ENCODE measurements at regions not wholly inside any gene's neighbourhood (a gene's known extent, or its start where the extent isn't known, plus 50 kb on each side); places are given as distances from the start of the nearest gene placed in this dataset.
A peak's percentile ranks its signal among the peaks of the same experiment; 100 is the strongest.
"Not testable (repeated sequence)": the region's sequence is repeated elsewhere in the genome, so short reads cannot be mapped to it uniquely, and the experiment has no call there.

DNA sequence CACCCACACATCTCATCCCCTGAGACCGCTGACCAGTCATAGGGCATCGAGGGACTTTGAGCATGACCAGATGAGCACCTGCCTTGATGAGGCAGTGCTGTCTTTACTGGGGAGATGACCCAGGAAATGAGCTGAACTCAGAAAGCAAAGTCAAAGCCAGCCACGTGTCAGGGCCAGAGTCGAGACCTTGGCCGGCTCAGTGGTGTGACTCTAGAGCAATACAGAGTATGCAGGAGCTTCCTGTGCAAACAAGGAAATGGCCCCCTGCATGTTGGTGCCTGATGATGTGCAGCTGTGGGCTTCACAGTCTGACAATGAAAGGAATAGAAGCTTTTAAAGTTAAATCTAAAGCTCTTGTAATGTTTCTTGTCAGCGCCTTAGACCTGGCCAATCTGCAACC, 332.9 kb downstream of the PCNX1 start:
- DNase-seq (ENCODE audit: low read depth) = no peak

DNA sequence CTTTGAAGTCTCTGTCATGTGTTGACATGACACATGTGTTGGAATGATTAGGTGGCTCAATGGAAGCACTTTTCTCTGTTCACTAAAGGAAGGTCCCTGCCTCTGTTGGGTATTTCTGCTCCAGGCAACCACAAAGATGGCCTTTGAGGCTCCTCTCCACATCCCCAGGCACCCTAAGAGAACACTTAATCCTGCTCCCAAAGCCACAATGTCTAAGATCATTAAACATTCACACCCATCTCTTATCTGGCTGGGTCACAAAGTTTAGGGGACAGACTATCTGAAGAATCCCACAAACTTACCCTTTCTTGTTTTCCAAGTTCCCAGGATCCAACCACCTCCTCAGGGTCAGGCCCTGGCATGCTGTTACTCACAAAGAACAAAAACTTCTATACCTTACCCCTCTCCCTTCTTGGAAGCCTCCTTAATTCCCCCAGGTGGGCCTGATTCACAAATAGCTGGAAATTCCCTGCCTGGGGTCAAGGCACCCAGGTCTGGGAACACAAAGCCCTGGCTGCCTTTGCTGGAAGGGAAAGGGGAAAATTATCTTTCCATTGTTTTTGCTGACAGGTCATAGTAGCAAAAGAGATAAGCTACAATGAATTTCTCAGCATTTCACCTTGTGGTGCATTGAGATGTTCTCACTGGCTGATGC, 333.7 kb downstream of the PCNX1 start:
- no peak for DNase-seq (ENCODE audit: low read depth)

DNA sequence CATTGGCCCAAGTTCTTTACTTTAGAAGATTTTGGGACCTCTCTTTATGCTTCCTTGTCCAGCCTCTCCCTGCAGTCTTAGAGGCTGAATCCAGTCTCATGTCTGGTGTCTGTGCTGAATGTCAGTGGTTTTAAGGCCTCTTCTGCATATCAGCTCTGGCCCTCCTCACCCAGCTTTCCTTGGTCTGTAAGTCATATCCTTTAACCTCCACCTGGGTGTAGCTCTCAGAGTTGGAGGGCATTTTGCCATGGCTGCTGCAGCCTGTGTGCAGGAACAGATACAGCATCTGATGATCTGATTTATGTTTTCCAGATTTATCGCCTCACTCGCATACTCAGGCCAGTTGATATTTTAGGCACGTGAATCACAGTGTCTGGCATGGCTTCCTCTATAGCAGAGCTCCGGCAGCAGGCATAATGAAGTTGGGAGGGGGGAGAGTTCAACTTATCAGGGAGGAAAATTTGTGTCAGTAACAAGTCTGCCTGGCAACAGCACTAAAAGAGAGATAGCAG, 335.0 kb downstream of the PCNX1 start:
- no peak for DNase-seq (ENCODE audit: low read depth)

DNA sequence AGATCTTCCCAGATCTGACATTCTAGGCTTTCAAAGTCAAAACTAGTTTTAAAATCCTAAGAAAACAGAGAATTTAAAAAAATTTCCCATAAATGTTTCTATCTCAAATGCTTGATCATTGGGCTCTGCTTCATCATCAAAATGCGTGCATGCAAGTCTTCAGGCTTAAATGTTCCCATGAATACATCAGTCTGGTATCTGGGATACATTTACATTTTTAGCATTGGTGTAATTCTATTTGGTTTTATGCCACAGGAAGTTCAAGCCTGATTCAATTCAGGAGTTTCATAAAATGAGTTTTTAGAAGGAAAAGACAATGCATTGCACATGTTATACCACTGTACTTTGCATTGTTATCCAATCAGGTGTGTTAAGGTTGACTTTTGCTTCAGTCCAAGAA, 336.4 kb downstream of the PCNX1 start:
- no peak for DNase-seq (ENCODE audit: low read depth)

DNA sequence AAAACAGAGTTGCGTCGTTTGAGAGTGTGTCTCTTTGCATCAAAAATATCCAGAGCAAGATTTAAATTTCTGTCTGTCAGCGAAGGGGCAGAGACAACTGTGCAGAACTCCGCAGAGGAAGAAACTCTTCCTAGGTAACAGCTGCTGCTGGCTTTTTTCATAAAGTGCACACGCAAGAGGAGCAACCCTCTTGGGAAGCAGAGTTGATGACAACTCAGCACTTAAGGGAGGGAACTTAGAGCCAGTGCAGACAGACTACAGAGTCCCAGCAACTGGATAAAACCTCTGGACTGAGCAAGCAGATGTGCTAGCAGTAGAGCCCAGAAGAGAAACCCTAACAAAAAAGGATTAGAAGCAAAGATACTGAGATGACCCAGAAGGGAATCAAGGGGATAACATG, 337.1 kb downstream of the PCNX1 start:
- no peak for DNase-seq (ENCODE audit: low read depth)

DNA sequence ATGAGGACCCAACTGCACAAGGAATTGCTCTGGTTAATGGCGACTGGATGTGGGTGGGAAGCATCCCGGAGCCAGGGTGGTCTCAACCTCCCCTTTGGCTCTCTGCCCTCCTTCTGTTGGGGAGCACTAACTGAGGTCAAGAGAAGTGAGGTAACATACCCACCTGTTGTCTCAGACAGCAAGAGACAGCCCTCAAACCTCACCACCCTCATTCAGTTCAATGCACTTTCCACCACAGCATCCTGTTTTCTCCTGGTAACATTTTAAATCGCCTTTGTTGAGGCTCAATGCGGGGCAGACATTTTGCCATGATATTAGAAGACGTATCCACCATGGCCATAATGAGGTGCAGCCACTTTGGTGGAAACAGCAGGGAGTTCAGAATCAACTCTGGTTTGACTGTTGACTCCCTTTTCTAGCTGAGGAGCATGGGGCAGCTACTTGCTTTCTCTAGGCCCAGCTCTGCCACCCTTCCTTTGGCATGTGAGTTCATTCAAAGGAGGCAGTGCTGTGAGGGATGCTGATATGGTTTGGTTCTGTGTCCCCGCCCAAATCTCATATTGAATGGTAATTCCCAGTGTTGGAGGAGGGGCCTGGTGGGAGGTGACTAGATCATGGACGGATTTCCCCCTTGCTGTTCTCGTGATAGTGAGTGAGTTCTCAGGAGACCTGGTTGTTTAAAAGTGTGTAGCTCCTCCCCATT, 338.6 kb downstream of the PCNX1 start:
- no peak for DNase-seq (ENCODE audit: low read depth)

DNA sequence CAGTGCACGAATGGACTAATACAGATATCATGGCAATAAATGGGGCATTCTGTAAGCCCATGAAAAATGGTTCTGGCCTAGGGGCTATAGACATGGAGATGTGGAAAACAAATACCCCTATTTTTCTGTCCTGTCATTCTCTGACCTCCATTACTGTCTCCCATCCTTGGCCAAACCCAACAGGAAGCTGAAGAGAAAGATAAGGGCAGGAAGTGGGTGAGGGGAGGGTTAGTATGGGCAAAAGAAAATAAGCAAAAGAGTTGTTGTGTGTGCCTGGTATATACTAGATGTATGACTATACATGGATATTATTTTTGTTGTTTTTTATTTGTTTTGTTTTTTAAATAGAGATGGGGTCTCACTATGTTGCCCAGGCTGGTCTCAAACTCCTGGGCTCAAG, 339.3 kb downstream of the PCNX1 start:
- DNase-seq (ENCODE audit: low read depth) = no peak

DNA sequence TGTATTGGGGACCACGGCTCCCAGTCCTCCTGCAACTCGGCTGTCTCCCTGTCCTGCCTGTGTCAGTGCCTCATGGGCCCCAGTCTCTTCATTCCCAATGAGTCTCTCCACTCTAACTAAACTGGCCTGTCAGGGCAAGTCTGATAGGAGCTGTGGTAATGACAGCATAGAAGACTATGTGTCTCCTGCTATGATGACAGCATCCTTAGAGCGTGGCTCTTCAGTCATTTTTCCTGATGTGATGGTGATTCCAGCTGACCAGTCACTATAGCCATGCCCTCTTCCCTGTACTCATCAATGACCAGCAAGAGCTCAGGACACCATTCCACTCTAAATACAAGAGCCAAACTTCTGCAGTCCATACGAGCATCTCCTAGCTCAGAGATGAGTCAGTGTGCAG, 339.8 kb downstream of the PCNX1 start:
- no peak for DNase-seq (ENCODE audit: low read depth)

DNA sequence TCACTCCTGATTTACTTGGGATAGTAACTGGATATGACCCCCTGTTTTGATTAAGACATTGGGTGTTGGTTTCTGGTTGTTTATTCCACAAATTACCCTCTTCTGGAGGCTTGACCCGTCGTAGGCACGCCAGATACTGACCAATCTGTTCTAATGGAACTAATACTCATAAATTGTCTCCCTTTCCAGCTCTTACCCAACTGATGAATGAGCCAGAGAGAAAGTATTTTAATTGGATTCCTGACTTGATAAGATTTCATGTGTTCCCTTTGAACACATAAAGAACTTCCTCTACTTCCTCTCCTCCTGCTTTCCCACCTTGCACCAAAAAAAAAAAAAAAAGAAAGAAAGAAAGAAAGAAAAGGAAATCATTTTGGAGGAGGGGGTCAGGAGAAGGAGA, 340.9 kb downstream of the PCNX1 start:
- DNase-seq (ENCODE audit: low read depth) = peak; percentile 62

DNA sequence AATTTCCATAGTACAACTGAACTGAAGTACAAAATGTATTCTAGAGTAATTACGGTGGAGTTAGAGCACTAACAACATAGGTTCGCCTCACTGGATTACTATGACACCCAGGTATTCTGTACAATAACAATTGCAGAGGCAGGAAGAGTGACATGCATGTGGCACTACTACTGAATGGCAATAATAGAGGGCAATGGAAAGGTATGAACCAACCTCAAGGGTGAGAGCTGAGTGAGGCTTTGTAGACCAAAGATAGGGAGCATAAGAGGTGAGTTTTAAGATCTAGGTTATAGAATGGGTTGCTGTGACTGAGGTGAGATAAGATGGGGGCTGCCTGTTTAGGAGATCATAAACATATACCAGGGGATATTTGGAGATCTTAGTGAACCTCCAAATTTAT, 343.1 kb downstream of the PCNX1 start:
- no peak for DNase-seq (ENCODE audit: low read depth)

DNA sequence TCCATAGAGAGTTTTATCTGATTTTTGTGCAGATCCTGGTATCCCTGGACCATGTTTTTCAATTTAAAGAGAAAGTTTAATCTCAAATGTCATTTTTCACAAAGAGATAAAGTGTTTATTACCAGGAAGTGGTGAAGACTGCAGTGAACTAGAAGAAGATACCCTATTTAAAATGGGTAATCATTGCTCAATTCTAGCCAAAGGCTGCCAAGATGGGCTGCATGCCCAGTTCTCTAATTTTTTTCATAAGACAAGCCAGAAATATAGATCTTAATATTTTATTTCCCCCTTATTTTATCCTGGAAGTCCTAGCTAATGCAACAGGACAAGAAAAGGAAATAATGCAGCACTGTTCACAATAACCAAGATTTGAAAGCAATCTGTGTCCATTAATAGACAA, 343.5 kb downstream of the PCNX1 start:
- no peak for DNase-seq (ENCODE audit: low read depth)

DNA sequence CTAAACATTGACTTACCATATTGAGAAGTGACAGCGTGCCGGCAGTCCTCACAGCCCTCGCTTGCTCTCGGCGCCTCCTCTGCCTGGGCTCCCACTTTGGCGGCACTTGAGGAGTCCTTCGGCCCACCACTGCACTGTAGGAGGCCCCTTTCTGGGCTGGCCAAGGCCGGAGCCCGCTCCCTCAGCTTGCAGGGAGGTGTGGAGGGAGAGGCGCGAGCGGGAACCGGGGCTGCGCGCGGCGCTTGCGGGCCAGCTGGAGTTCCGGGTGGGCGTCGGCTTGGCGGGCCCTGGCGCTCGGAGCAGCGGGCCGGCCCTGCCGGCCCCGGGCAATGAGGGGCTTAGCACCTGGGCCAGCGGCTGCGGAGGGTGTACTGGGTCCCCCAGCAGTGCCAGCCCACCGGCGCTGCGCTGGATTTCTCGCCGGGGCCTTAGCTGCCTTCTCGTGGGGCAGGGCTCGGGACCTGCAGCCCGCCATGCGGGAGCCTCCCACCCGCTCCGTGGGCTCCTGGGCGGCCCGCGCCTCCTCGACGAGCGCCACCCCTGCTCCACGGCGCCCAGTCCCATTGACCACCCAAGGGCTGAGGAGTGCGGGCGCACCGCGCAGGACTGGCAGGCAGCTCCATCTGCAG, 346.9 kb downstream of the PCNX1 start:
- DNase-seq (ENCODE audit: low read depth) = not testable (repeated sequence)

DNA sequence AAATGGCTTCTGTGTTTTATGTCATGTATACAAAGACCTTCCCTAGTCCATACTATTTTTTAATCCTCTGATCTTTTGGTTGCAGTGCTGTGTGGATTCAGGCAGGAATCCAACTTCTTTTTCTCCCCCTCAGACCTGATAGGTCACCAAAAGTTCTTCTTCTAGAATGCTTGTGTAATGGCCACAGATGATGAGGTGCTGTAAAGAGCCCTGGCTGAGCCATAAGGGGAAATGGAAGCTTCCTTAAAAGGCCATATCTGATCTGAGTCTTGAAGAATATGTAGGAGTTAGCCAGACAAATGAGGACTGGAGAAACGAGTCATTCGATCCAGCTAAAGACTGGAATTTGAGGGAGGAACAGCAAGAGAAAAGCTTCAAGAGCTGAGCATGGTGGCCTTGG, 353.9 kb downstream of the PCNX1 start:
- DNase-seq (ENCODE audit: low read depth) = no peak

DNA sequence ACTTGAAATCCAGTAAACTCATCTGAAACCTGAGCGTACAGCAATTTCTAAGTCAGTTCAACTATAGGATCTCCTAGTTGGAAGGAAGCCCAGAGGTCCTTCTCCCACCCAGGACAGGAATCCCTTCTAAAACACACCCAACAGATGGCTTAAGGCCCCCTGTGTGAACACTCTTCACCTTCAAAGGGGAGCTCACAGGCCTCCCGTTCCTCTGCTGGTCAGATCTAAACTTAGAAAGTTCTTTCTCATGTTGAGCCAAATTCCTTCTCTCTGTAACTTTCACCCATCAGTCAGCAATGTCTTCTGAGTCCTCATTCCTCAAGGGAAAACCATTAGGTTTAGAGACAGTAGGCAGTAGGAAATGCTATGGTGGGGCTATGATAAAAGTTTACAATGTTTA, 355.2 kb downstream of the PCNX1 start:
- no peak for DNase-seq (ENCODE audit: low read depth)

DNA sequence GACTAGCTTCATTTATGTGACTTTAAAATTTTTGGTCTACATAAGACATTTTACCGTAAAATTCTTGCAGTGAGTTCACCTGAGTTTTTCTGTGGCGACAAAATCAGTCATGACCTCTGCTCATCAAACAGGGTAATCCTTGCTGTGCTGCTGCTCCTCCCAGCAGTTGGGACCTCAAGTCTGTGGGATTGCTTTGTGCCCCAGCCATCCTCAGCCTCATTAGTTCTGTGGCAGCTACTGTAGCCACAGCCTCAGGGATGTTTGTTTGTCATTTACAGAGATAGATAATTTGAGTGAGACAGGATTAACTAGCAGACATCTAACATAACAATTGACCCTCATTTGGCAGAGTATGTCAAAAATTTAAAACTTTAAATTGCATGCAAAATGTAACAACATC, 357.0 kb downstream of the PCNX1 start:
- no peak for DNase-seq (ENCODE audit: low read depth)

DNA sequence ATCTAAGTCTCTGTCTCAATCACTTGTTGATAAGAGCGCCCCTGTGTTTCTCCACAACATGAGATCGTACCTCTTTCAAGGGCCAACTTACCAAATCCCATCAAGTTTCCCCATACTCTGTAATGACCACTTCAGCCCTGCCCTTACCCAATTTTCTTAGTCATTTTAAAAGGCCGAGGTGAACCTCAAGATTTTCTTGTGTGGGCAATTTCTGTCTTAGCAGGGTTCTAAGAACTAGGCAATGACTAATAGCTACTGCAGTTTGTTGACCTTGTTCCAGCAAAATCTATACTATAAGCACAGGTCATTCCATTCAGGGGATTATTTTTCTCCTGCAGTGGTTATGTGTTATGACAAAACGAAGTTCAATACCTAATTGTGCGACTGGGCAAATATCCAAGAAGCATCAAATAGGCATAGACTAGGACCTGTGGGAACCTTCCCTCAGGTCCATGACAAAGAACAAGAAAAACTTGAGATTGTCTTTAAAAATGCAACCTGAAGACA, 359.8 kb downstream of the PCNX1 start:
- DNase-seq (ENCODE audit: low read depth) = peak; percentile 43

DNA sequence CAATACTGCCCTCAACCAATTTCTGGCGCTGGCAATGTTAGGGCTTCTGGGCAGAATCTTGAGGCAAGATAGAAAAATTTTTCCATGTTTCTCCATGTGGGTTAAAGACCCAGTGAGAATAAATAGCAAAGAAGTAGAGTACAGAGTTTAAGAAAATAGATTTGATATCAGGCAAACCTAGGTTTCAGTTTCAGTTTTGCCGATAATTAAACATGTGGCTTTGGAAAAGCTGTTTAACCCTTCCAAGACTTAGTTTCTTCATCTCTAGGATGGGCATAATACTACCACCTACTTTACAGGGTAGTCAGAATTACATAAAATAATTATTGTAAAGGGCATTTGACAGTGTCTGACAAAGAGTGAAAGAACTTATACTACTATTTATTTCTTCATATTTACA, 360.4 kb downstream of the PCNX1 start:
- peak; percentile 19 for DNase-seq (ENCODE audit: low read depth)

DNA sequence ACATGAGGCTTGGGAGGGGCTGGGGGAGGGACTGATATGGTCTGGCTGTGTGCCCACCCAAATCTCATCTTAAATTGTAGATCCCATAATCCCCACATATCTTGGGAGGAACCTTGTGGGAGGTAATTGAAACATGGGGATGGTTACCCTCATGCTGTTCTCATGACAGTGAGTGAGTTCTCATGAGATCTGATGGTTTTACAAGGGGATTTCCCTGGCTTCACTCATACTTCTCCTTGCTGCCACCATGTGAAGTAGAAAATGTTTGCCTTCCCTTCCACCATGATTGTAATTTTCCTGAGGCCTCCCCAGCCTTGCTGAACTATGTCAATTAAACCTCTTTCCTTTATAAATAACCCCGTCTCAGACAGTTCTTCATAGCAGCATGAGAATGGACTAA, 362.9 kb downstream of the PCNX1 start:
- DNase-seq (ENCODE audit: low read depth) = no peak

DNA sequence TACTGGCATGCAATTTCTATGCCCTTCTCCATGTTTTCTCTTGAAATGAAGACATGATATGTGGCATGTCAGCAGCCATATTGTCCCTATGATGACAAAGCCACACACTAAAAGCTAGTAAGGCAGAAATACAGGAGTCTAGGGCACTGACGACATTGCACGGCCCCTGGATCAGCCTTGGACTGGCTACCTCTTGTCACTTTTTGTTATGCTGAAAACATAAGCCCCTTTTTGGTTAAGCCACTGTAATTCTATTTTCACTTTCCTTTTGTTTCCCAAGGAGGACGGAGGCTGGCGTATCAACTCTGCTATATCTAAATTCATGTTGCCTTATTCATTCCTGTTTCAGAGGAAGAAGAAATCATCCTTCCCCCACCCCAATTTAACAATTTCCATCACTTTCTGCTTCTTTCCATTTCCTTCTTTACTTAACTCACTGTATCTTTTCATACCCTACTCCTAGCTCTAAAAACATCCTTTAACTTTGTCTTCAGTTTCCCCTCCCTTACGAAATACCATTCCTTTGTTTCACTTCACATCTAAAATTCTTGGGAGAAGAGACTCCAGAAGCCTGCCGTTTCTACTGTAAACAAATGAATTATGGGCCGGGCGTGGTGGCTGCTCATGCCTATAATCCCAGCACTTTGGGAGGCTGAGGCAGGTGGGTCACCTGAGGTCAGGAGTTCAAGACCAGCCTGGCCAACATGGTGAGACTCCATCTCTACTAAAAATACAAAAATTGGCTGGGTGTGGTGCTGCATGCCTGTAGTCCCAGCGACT, 364.1 kb downstream of the PCNX1 start:
- DNase-seq (ENCODE audit: low read depth) = no peak

DNA sequence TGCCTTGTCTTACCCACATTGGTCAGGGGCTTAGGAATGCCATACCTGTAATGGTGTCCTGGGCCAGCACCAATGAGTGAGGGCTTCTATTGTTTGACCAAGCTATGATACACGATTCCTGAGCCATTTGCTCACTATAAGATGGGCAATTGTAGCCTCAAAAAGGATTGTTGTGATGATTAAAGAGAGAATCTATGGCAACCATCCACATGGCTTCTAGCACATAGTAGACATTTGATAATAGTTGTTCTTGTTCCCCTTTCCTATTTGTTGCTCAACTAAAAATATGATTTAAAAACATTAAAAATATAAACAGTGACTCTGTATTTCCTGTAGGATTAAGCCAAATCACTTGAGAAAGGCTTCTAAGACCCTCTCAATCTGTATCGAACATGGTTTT, 366.1 kb downstream of the PCNX1 start:
- DNase-seq (ENCODE audit: low read depth) = no peak

DNA sequence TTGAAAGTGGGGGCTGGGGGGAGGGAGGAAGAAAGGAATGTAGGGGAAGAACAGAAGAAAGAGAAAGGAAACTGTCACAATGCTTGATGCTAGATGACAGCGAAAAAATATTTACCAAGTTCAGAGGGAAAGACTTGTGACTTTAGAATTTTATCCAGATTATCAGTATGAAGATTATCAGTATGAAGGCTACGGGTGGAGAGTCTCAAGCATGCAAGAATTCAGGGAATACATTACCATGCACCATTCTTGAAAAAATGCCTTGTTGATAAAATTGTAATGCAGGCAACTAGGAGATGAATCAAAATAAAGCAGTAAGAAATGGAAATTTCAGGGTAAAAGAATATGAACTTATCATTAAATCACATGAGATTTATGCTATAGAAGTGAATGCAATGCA, 376.8 kb downstream of the PCNX1 start:
- DNase-seq (ENCODE audit: low read depth) = no peak

DNA sequence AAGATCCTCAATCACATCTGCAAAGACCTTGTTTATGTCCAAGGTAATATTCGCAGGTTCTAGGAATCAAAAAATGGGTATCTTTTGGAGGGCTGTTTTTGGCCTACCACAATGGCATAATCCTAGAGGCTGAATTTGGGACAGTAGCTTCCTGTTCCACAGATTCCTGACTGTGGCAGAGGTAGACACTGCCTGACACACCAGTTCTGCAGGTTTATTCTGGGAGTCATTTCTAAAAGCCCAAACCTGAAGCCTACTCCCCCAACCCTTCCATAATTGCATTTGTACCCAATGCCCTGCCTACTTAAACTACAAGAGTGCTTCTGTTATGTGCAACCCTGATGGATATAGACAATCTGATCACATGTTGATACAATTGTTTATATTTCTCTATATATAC, 378.9 kb downstream of the PCNX1 start:
- no peak for DNase-seq (ENCODE audit: low read depth)
